Breast epithelium (tissue), 3 donors: ENCODE measurements at regions not wholly inside any gene's neighbourhood (a gene's known extent, or its start where the extent isn't known, plus 50 kb on each side); places are given as distances from the start of the nearest gene placed in this dataset.

Experiments
- CTCF ChIP-seq, 3 donors: fragments of 450-650 bp; IDR thresholded peaks; one replicate each; pipeline ENCODE4 v1.5.1; 2016 to 2017; ENCODE audit warnings: antibody characterized with exemption in 3 of 3, mild to moderate bottlenecking in 3 of 3, moderate library complexity in 3 of 3
- POLR2A ChIP-seq: fragments of 450-650 bp; IDR thresholded peaks from one replicate; pipeline ENCODE4 v1.6.1; 2016; ENCODE audit warnings: antibody characterized with exemption, mild to moderate bottlenecking, moderate library complexity
- POLR2AphosphoS5 ChIP-seq, 3 donors: sonication (generic); formaldehyde crosslinking; IDR thresholded peaks; one replicate each; pipeline ENCODE4 v1.6.1; 2017; ENCODE audit warnings: antibody characterized with exemption in 3 of 3

GRCh38 chr6:66655420-66655819 lies 948.4 kb upstream of the EYS start:
- TF ChIP-seq POLR2AphosphoS5 (IDR thresholded peaks at IDR 0.05) = no peak
- no peak for TF ChIP-seq POLR2A
- no peak for TF ChIP-seq CTCF (IDR thresholded peaks at IDR 0.05)
